ENCODE measurements at regions not wholly inside any gene's neighbourhood (a gene's known extent, or its start where the extent isn't known, plus 50 kb on each side); places are given as distances from the start of the nearest gene placed in this dataset.

- no peak for TF ChIP-seq NFIC (IDR thresholded peaks at IDR 0.05)
- no peak for TF ChIP-seq CREB1 (IDR thresholded peaks at IDR 0.05; ENCODE audit: low read depth)
- no peak for TF ChIP-seq EGR1 (IDR thresholded peaks at IDR 0.05)
- no peak for TF ChIP-seq TCF12 (IDR thresholded peaks at IDR 0.05; ENCODE audit: low read depth)
- no peak for TF ChIP-seq TEAD4 (IDR thresholded peaks at IDR 0.05)
- no peak for TF ChIP-seq ZBTB7A (IDR thresholded peaks at IDR 0.05; ENCODE audit: low read depth)
- TF ChIP-seq CEBPB (IDR thresholded peaks at IDR 0.05), result no peak
- TF ChIP-seq EP300 (IDR thresholded peaks at IDR 0.05; ENCODE audit: borderline replicate concordance), result no peak
- no peak for TF ChIP-seq YY1 (IDR thresholded peaks at IDR 0.05; ENCODE audit: low read depth)
- TF ChIP-seq REST (IDR thresholded peaks at IDR 0.05; ENCODE audit: low read depth), result no peak
- TF ChIP-seq RAD21 (IDR thresholded peaks at IDR 0.05; ENCODE audit: low read depth), result no peak
- TF ChIP-seq MAX (IDR thresholded peaks at IDR 0.05), result no peak
Measured at GRCh38 chr10:10434312-10434711, 583.4 kb upstream of the CELF2 start.

GRCh38 chr10:10437886-10438285, 579.8 kb upstream of the CELF2 start:
- TF ChIP-seq CREB1 (IDR thresholded peaks at IDR 0.05; ENCODE audit: low read depth) (no peak), EP300 (IDR thresholded peaks at IDR 0.05; ENCODE audit: borderline replicate concordance) (no peak), ZBTB7A (IDR thresholded peaks at IDR 0.05; ENCODE audit: low read depth) (no peak), EGR1 (IDR thresholded peaks at IDR 0.05) (no peak), YY1 (IDR thresholded peaks at IDR 0.05; ENCODE audit: low read depth) (no peak), FOXM1 (IDR thresholded peaks at IDR 0.05; ENCODE audit: borderline replicate concordance, low read depth) (no peak), TAF1 (IDR thresholded peaks at IDR 0.05; ENCODE audit: low read depth) (no peak), REST (IDR thresholded peaks at IDR 0.05; ENCODE audit: low read depth) (no peak)

- no peak for TF ChIP-seq TEAD4 (IDR thresholded peaks at IDR 0.05)
- no peak for TF ChIP-seq MAX (IDR thresholded peaks at IDR 0.05)
- no peak for TF ChIP-seq TAF1 (IDR thresholded peaks at IDR 0.05; ENCODE audit: low read depth)
- no peak for TF ChIP-seq EP300 (IDR thresholded peaks at IDR 0.05; ENCODE audit: borderline replicate concordance)
- TF ChIP-seq USF1 (IDR thresholded peaks at IDR 0.05), result no peak
- no peak for TF ChIP-seq CREB1 (IDR thresholded peaks at IDR 0.05; ENCODE audit: low read depth)
- no peak for TF ChIP-seq EGR1 (IDR thresholded peaks at IDR 0.05)
- no peak for TF ChIP-seq REST (IDR thresholded peaks at IDR 0.05; ENCODE audit: low read depth)
- no peak for TF ChIP-seq ZBTB7A (IDR thresholded peaks at IDR 0.05; ENCODE audit: low read depth)
- no peak for TF ChIP-seq CEBPB (IDR thresholded peaks at IDR 0.05)
- TF ChIP-seq TCF12 (IDR thresholded peaks at IDR 0.05; ENCODE audit: low read depth), result no peak
- no peak for TF ChIP-seq NFIC (IDR thresholded peaks at IDR 0.05)
- TF ChIP-seq YY1 (IDR thresholded peaks at IDR 0.05; ENCODE audit: low read depth), result no peak
- TF ChIP-seq FOXM1 (IDR thresholded peaks at IDR 0.05; ENCODE audit: borderline replicate concordance, low read depth), result no peak
- TF ChIP-seq RAD21 (IDR thresholded peaks at IDR 0.05; ENCODE audit: low read depth), result no peak
Measured at GRCh38 chr10:10438335-10439100, 579.2 kb upstream of the CELF2 start.

GRCh38 chr10:10456856-10457255, 560.8 kb upstream of the CELF2 start:
- no peak for TF ChIP-seq FOXM1 (IDR thresholded peaks at IDR 0.05; ENCODE audit: borderline replicate concordance, low read depth)
- no peak for TF ChIP-seq TEAD4 (IDR thresholded peaks at IDR 0.05)
- TF ChIP-seq TAF1 (IDR thresholded peaks at IDR 0.05; ENCODE audit: low read depth), result no peak
- TF ChIP-seq EP300 (IDR thresholded peaks at IDR 0.05; ENCODE audit: borderline replicate concordance), result no peak
- no peak for TF ChIP-seq RAD21 (IDR thresholded peaks at IDR 0.05; ENCODE audit: low read depth)
- TF ChIP-seq MAX (IDR thresholded peaks at IDR 0.05), result no peak
- no peak for TF ChIP-seq CEBPB (IDR thresholded peaks at IDR 0.05)
- TF ChIP-seq TCF12 (IDR thresholded peaks at IDR 0.05; ENCODE audit: low read depth), result no peak
- TF ChIP-seq REST (IDR thresholded peaks at IDR 0.05; ENCODE audit: low read depth), result no peak
- no peak for TF ChIP-seq USF1 (IDR thresholded peaks at IDR 0.05)
- TF ChIP-seq ZBTB7A (IDR thresholded peaks at IDR 0.05; ENCODE audit: low read depth), result no peak
- no peak for TF ChIP-seq EGR1 (IDR thresholded peaks at IDR 0.05)
- no peak for TF ChIP-seq NFIC (IDR thresholded peaks at IDR 0.05)
- no peak for TF ChIP-seq CREB1 (IDR thresholded peaks at IDR 0.05; ENCODE audit: low read depth)
- no peak for TF ChIP-seq YY1 (IDR thresholded peaks at IDR 0.05; ENCODE audit: low read depth)
